ENCODE measurements at regions not wholly inside any gene's neighbourhood (a gene's known extent, or its start where the extent isn't known, plus 50 kb on each side); places are given as distances from the start of the nearest gene placed in this dataset.

DNA sequence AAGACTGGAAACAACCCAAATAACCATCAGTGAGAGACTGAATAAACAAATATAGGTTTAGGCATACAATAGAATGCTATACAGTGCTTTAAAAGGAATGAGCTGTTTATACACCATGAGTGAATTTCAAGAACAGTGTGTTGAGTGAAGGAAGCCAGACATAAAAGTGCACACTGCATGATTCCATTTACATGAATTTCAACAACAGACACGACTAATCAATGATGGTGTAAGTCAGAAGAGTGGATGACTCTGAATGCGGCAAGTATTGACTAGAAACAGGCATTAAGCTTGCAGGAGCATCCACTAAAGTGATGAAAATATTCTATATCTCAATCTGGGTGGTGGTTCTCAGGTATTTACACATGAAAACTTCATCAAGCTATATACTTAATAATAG is 142.7 kb upstream of the SLC39A10 start:
- Histone ChIP-seq H3K27ac (ENCODE audit: insufficient read depth, low read depth, low read length) (no peak overlapping the region), H3K4me1 (ENCODE audit: control insufficient read depth, extremely low read depth, insufficient read depth, low read length) (no peaks in the 10 kb centered on the region), H3K4me2 (ENCODE audit: insufficient read depth, low read length) (no peak overlapping the region), H3K9ac (replicated peaks; ENCODE audit: extremely low read depth, insufficient read depth, low read length) (no peak overlapping the region), H3K79me2 (ENCODE audit: control insufficient read depth, insufficient read depth, low read length) (no peaks in the 10 kb centered on the region), H4K20me1 (replicated peaks; ENCODE audit: control insufficient read depth, extremely low read depth, insufficient read depth, low read length) (no peaks in the 10 kb centered on the region), H3K27me3 (ENCODE audit: control insufficient read depth in 2 of 2, insufficient read depth in 2 of 2, low read length in 2 of 2) (no peaks in the 10 kb centered on the region), H3K9me3 (replicated peaks; ENCODE audit: control insufficient read depth, insufficient read depth, low read length) (no peaks in the 10 kb centered on the region), H3K36me3 (ENCODE audit: control insufficient read depth in 2 of 2, extremely low read depth in 1 of 2, insufficient read depth in 2 of 2, low read length in 2 of 2) (no peaks in the 10 kb centered on the region), H2AFZ (ENCODE audit: low read depth, low read length) (no peak overlapping the region), H3K9me1 (replicated peaks; ENCODE audit: control insufficient read depth, extremely low read depth, insufficient read depth, low read length) (no peaks in the 10 kb centered on the region), H3K4me3 (replicated peaks in 1 of 3; ENCODE audit: insufficient read depth in 1 of 3, low read depth in 1 of 3, low read length in 3 of 3) (no peak overlapping the region)
- BruUV-seq (replicated peaks) = no TSS peak
- ChIA-PET POLR2A (no interaction called here), CTCF (interaction anchor here (0.8 kb wide), 1 partner anchor 16 kb away, joined by 5 read pairs; no protein-coding TSS in a partner anchor)
- FAIRE-seq (no peak), DNase-seq (ENCODE audit: low read depth, low spot score) (no peak)
- TF ChIP-seq POLR2A (IDR thresholded peaks at IDR 0.05; ENCODE audit: low read depth, low read length) (no peak), GATA2 (IDR thresholded peaks at IDR 0.05; ENCODE audit: insufficient read depth, insufficient read length, low read depth, low read length) (no peak), POLR2AphosphoS5 (IDR thresholded peaks at IDR 0.05; ENCODE audit: insufficient read depth, low read depth, low read length) (no peak), MYC (IDR thresholded peaks at IDR 0.05; ENCODE audit: low read depth, low read length) (no peak), EZH2 (IDR thresholded peaks at IDR 0.05; ENCODE audit: borderline replicate concordance, low read depth, low read length, severe bottlenecking) (no peak), JUN (IDR thresholded peaks at IDR 0.05; ENCODE audit: borderline replicate concordance, insufficient read depth, insufficient read length, low read depth) (no peak), FOS (IDR thresholded peaks at IDR 0.05; ENCODE audit: borderline replicate concordance, insufficient read depth, low read length) (no peak)
- TF ChIP-seq, protein P1, sequence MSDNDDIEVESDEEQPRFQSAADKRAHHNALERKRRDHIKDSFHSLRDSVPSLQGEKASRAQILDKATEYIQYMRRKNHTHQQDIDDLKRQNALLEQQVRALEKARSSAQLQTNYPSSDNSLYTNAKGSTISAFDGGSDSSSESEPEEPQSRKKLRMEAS (IDR thresholded peaks at IDR 0.05; ENCODE audit: insufficient read depth, insufficient read length) = no peak
- TF ChIP-seq, protein P2, sequence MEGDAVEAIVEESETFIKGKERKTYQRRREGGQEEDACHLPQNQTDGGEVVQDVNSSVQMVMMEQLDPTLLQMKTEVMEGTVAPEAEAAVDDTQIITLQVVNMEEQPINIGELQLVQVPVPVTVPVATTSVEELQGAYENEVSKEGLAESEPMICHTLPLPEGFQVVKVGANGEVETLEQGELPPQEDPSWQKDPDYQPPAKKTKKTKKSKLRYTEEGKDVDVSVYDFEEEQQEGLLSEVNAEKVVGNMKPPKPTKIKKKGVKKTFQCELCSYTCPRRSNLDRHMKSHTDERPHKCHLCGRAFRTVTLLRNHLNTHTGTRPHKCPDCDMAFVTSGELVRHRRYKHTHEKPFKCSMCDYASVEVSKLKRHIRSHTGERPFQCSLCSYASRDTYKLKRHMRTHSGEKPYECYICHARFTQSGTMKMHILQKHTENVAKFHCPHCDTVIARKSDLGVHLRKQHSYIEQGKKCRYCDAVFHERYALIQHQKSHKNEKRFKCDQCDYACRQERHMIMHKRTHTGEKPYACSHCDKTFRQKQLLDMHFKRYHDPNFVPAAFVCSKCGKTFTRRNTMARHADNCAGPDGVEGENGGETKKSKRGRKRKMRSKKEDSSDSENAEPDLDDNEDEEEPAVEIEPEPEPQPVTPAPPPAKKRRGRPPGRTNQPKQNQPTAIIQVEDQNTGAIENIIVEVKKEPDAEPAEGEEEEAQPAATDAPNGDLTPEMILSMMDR (IDR thresholded peaks at IDR 0.05; ENCODE audit: extremely low read depth in 1 of 2, insufficient read depth in 1 of 2, low read depth in 1 of 2, low read length in 2 of 2) = no peak
- dilution Hi-C loops (cut with MboI; ENCODE audit: extremely low pct_ligation_motif_present, low sequenced_read_pairs) = no loop called here
- intact Hi-C loops (cut with micrococcal nuclease) = no loop called here

All from endothelial cell of umbilical vein (primary cell).